Fibroblast of skin of back (primary cell): ENCODE measurements at regions not wholly inside any gene's neighbourhood (a gene's known extent, or its start where the extent isn't known, plus 50 kb on each side); places are given as distances from the start of the nearest gene placed in this dataset.
"Not testable (repeated sequence)": the region's sequence is repeated elsewhere in the genome, so short reads cannot be mapped to it uniquely, and the experiment has no call there.

ENCODE experiments used
- DNase-seq: peaks from one replicate; pipeline ENCODE4 v3.0.0-alpha.2; 2013

GRCh38 chr4:121616449-121616848, 80.3 kb downstream of the ANXA5 start:
- not testable (repeated sequence) for DNase-seq

- no peak for DNase-seq
These were observed 82.7 kb downstream of the ANXA5 start for GRCh38 chr4:121614101-121614500.

GRCh38 chr4:121599049-121599448, 97.7 kb downstream of the ANXA5 start:
- DNase-seq = no peak

- DNase-seq = peak; percentile 8
These were observed 99.3 kb downstream of the ANXA5 start for GRCh38 chr4:121597346-121597934.

GRCh38 chr4:121594796-121595526, 101.8 kb downstream of the ANXA5 start:
- DNase-seq = peak; percentile 75

GRCh38 chr4:121593760-121594159, 103.0 kb downstream of the ANXA5 start:
- no peak for DNase-seq

GRCh38 chr4:121592257-121592656, 104.5 kb downstream of the ANXA5 start:
- not testable (repeated sequence) for DNase-seq

GRCh38 chr4:121584836-121585235, 111.9 kb downstream of the ANXA5 start:
- DNase-seq = no peak

GRCh38 chr4:121583396-121583795, 113.4 kb downstream of the ANXA5 start:
- no peak for DNase-seq

- no peak for DNase-seq
These were observed 114.5 kb downstream of the ANXA5 start for GRCh38 chr4:121582296-121582695.

- not testable (repeated sequence) for DNase-seq
These were observed 121.4 kb downstream of the ANXA5 start for GRCh38 chr4:121575392-121575791.

- no peak for DNase-seq
These were observed 122.2 kb downstream of the ANXA5 start for GRCh38 chr4:121574618-121575017.

GRCh38 chr4:121567748-121568147, 129.0 kb downstream of the ANXA5 start:
- no peak for DNase-seq

GRCh38 chr4:121564840-121565375, 131.9 kb downstream of the ANXA5 start:
- DNase-seq = peak; percentile 56

GRCh38 chr4:121562811-121563210, 134.0 kb downstream of the ANXA5 start:
- no peak for DNase-seq

- DNase-seq = no peak
These were observed 141.3 kb downstream of the ANXA5 start for GRCh38 chr4:121555315-121556107.

GRCh38 chr4:121554382-121554781, 142.4 kb downstream of the ANXA5 start:
- no peak for DNase-seq

GRCh38 chr4:121551881-121552280, 144.9 kb downstream of the ANXA5 start:
- DNase-seq = no peak

- DNase-seq = no peak
These were observed 145.5 kb downstream of the ANXA5 start for GRCh38 chr4:121551271-121551670.

- no peak for DNase-seq
These were observed 155.1 kb downstream of the ANXA5 start for GRCh38 chr4:121541696-121542095.

GRCh38 chr4:121535351-121535750, 154.5 kb upstream of the QRFPR start:
- no peak for DNase-seq

- DNase-seq = no peak
These were observed 153.4 kb upstream of the QRFPR start for GRCh38 chr4:121534187-121534586.

- DNase-seq = no peak
These were observed 145.7 kb upstream of the QRFPR start for GRCh38 chr4:121526509-121526908.
